B cell (primary cell): ENCODE measurements at regions not wholly inside any gene's neighbourhood (a gene's known extent, or its start where the extent isn't known, plus 50 kb on each side); places are given as distances from the start of the nearest gene placed in this dataset.

Experiments
- ATAC-seq: fragments of 200-7000 bp; cut with Tn5 transposase; one replicate; pipeline ENCODE4 v1.10.0; 2021; ENCODE audit warnings: low read depth, mild to moderate bottlenecking, moderate number of reproducible peaks, moderate library complexity
- CTCF ChIA-PET: fragments of 350-600 bp; sonication (Branson Sonifier 250); formaldehyde crosslinking; loops from one replicate; lab custom pipeline; 2021; ENCODE audit warnings: antibody characterized with exemption, inconsistent platforms; lab: Charles Lee
- POLR2A ChIA-PET: fragments of 350-600 bp; sonication (Branson Sonifier 250); formaldehyde crosslinking; loops from one replicate; lab custom pipeline; 2021; ENCODE audit warnings: antibody characterized with exemption; lab: Charles Lee
- DNase-seq: peaks from one replicate; pipeline ENCODE4 v3.0.0; 2013
- H2AFZ ChIP-seq: 2 replicates; pipeline ENCODE4 v1.6.1; 2012; ENCODE audit warnings: mild to moderate bottlenecking, low read depth, low read length; ENCODE audit not compliant: insufficient read depth, poor library complexity, severe bottlenecking
- H3K27ac ChIP-seq, 2 donors: 1 replicate in 1 of 2; 2 replicates in 1 of 2; pipeline ENCODE4 v1.5.1; 2012 to 2013; ENCODE audit warnings: low read length in 2 of 2, mild to moderate bottlenecking in 2 of 2, moderate library complexity in 1 of 2
- H3K27me3 ChIP-seq, 4 experiments: fragments of 200-600 bp in 1 of 4; sonication (generic) in 1 of 4; replicated peaks in 1 of 4; 1 replicate in 2 of 4; 2 replicates in 2 of 4; pipeline versions ENCODE4 v1.6.1 to v1.7.0; 2013 to 2016; ENCODE audit warnings: low read length in 3 of 4, mild to moderate bottlenecking in 2 of 4, mixed read lengths in 1 of 4, moderate library complexity in 1 of 4; ENCODE audit not compliant: insufficient read depth in 4 of 4, control insufficient read depth in 3 of 4; ENCODE audit errors: control extremely low read depth in 1 of 4
- H3K36me3 ChIP-seq, 2 experiments: replicated peaks in 1 of 2; 1 replicate in 1 of 2; 2 replicates in 1 of 2; pipeline versions ENCODE4 v1.6.1 to v1.7.1; 2013; ENCODE audit warnings: low read length in 1 of 2; ENCODE audit not compliant: insufficient read depth in 2 of 2, control insufficient read depth in 1 of 2; ENCODE audit errors: control extremely low read depth in 1 of 2, extremely low read depth in 1 of 2
- H3K4me1 ChIP-seq, 2 donors: fragments of 200-600 bp in 1 of 2; sonication (generic) in 1 of 2; 1 replicate in 1 of 2; 2 replicates in 1 of 2; pipeline versions ENCODE4 v1.5.1 to v1.6.1; 2013 to 2017; ENCODE audit warnings: low read length in 2 of 2; ENCODE audit not compliant: control insufficient read depth in 2 of 2, insufficient read depth in 2 of 2
- H3K4me2 ChIP-seq: replicated peaks from 2 replicates; pipeline ENCODE3; 2012; ENCODE audit warnings: mild to moderate bottlenecking, low read depth, low read length; ENCODE audit not compliant: poor library complexity, severe bottlenecking
- H3K4me3 ChIP-seq, 5 experiments: fragments of 200-600 bp in 1 of 5; sonication (generic) in 1 of 5; 1 replicate in 3 of 5; 2 replicates in 2 of 5; pipeline versions ENCODE4 v1.5.1 to v1.7.0; 2011 to 2016; ENCODE audit warnings: low read length in 4 of 5, mild to moderate bottlenecking in 4 of 5, low read depth in 2 of 5, control low read depth in 1 of 5, moderate library complexity in 1 of 5; ENCODE audit not compliant: insufficient read depth in 1 of 5; ENCODE audit errors: control extremely low read depth in 1 of 5, extremely low read depth in 1 of 5
- H3K79me2 ChIP-seq: fragments of 200-600 bp; sonication (generic); one replicate; pipeline ENCODE4 v1.6.0; 2016; ENCODE audit warnings: low read length; ENCODE audit not compliant: control insufficient read depth, insufficient read depth
- H3K9ac ChIP-seq: fragments of 200-600 bp; sonication (generic); 2 replicates; pipeline ENCODE4 v1.6.1; 2017; ENCODE audit warnings: mild to moderate bottlenecking, low read length, moderate library complexity
- H3K9me3 ChIP-seq, 3 donors: one replicate each; pipeline versions ENCODE4 v1.6.1 to v1.7.1; 2013; ENCODE audit warnings: low read length in 2 of 3; ENCODE audit not compliant: control insufficient read depth in 2 of 3, insufficient read depth in 1 of 3; ENCODE audit errors: control extremely low read depth in 1 of 3
- H4K20me1 ChIP-seq: 2 replicates; pipeline ENCODE4 v1.6.0; 2012; ENCODE audit warnings: mild to moderate bottlenecking, low read length; ENCODE audit not compliant: insufficient read depth, control insufficient read depth, poor library complexity, severe bottlenecking
- H3K27ac Mint-ChIP-seq: one replicate; pipeline ENCODE4 v1.8.0; 2021; ENCODE audit warnings: mixed read lengths
- H3K27me3 Mint-ChIP-seq: one replicate; pipeline ENCODE4 v1.8.0; 2021; ENCODE audit warnings: mixed read lengths
- H3K4me1 Mint-ChIP-seq: one replicate; pipeline ENCODE4 v1.8.0; 2021; ENCODE audit warnings: mixed read lengths
- H3K4me3 Mint-ChIP-seq: one replicate; pipeline ENCODE4 v1.8.0; 2021; ENCODE audit warnings: mixed read lengths
- H3K9me3 Mint-ChIP-seq: one replicate; pipeline ENCODE4 v1.8.0; 2022; ENCODE audit warnings: mixed read lengths; ENCODE audit not compliant: insufficient read depth
- EZH2 ChIP-seq: IDR thresholded peaks from 2 replicates; pipeline ENCODE4 v1.6.1; 2012; ENCODE audit warnings: borderline replicate concordance, low read depth, mild to moderate bottlenecking, moderate library complexity, low read length; ENCODE audit not compliant: insufficient read depth, poor library complexity, severe bottlenecking
- WGBS: methylation state at CpG from one replicate; pipeline ENCODE4 v1.1.5; 2013; ENCODE audit warnings: missing lambda C conversion rate; ENCODE audit not compliant: insufficient coverage; 5-methylcytosine and 5-hydroxymethylcytosine counted together
- intact Hi-C: fragments of 100-400 bp; cut with micrococcal nuclease; formaldehyde crosslinking; loops from one replicate; pipeline ENCODE4 v1.10.0; 2022
- TF ChIP-seq, protein P1 (sequence below): fragments of 200-600 bp; IDR thresholded peaks from one replicate; pipeline ENCODE4 v1.8.0; 2022; ENCODE audit warnings: antibody characterized with exemption, mild to moderate bottlenecking

DNA sequence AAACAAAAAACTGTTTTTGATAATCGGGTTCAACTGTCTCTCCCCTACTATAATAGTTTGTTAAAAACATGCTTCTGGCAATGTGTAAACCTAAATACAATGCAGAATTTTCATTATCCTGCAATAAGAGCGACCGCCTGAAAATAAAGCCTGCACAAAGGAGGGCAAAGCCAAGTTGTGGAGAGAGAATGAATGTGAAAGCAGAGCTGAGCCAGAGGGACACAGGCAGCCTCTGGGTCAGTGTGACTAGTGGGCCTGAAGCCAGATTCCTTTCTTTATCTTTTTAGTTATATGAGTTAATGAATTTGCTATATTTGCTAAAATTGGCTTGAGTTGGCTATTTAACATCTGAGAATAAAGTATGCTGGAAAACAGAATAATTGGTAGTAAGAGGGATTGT, 615.2 kb downstream of the PLA2G4A start:
- no peaks in the 10 kb centered on the region for H3K4me1 Mint-ChIP-seq
- no CpG with 5 or more reads among the region's 3 CpGs for WGBS

DNA sequence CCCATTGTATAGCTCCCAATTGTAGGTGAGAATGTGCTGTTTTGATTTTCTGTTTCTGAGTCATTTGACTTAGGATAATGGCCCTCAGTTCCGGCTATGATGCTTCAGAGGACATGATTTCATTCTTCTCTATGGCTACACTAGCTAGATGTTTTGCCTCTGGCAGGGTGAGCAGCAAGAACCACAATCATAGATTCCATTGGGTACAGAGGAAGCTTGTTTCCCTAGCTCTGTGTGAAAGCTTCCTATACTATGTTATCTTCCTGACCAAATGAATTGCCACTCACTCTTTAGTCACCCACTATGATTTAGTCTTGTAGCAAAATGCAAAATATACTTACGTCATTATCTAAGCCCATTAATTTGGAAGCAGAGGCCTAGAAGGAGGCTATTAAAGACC, 616.3 kb downstream of the PLA2G4A start:
- Histone ChIP-seq H3K9ac (no peak overlapping the region), H3K9me3 (no peaks in the 10 kb centered on the region), H2AFZ (no peak overlapping the region), H3K27ac (no peak overlapping the region), H4K20me1 (no peaks in the 10 kb centered on the region), H3K79me2 (no peaks in the 10 kb centered on the region), H3K4me1 (no peaks in the 10 kb centered on the region), H3K36me3 (no peaks in the 10 kb centered on the region), H3K27me3 (no peaks in the 10 kb centered on the region), H3K4me2 (no peak overlapping the region), H3K4me3 (no peak overlapping the region)
- WGBS, result no CpG with 5 or more reads among the region's 2 CpGs
- Mint-ChIP-seq H3K4me1 (no peaks in the 10 kb centered on the region), H3K9me3 (no peaks in the 10 kb centered on the region), H3K27me3 (no peaks in the 10 kb centered on the region), H3K27ac (no peak overlapping the region), H3K4me3 (no peak overlapping the region)
- ATAC-seq (no peak), DNase-seq (no peak)
- intact Hi-C loops, result no loop called here
- POLR2A ChIA-PET, result no interaction called here
- TF ChIP-seq, protein P1, sequence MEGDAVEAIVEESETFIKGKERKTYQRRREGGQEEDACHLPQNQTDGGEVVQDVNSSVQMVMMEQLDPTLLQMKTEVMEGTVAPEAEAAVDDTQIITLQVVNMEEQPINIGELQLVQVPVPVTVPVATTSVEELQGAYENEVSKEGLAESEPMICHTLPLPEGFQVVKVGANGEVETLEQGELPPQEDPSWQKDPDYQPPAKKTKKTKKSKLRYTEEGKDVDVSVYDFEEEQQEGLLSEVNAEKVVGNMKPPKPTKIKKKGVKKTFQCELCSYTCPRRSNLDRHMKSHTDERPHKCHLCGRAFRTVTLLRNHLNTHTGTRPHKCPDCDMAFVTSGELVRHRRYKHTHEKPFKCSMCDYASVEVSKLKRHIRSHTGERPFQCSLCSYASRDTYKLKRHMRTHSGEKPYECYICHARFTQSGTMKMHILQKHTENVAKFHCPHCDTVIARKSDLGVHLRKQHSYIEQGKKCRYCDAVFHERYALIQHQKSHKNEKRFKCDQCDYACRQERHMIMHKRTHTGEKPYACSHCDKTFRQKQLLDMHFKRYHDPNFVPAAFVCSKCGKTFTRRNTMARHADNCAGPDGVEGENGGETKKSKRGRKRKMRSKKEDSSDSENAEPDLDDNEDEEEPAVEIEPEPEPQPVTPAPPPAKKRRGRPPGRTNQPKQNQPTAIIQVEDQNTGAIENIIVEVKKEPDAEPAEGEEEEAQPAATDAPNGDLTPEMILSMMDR, result no peak
- no peak for TF ChIP-seq EZH2
- CTCF ChIA-PET, result no interaction called here

More for the DNA sequence above, 615.2 kb downstream of the PLA2G4A start:
- CTCF ChIA-PET, result no interaction called here
- no peak for DNase-seq
- H3K27ac ChIP-seq, result no peak overlapping the region
- no peak overlapping the region for H3K4me2 ChIP-seq
- H3K4me1 ChIP-seq, result no peaks in the 10 kb centered on the region
- Mint-ChIP-seq H3K27ac (no peak overlapping the region), H3K9me3 (no peaks in the 10 kb centered on the region), H3K27me3 (no peaks in the 10 kb centered on the region), H3K4me3 (no peak overlapping the region)
- ATAC-seq, result no peak
- H3K9ac ChIP-seq, result no peak overlapping the region
- no peaks in the 10 kb centered on the region for H3K79me2 ChIP-seq
- POLR2A ChIA-PET, result no interaction called here
- no peak for TF ChIP-seq EZH2
- TF ChIP-seq, protein P1, result no peak
- intact Hi-C loops, result no loop called here
- H3K27me3 ChIP-seq, result no peaks in the 10 kb centered on the region
- H4K20me1 ChIP-seq, result no peaks in the 10 kb centered on the region
- H3K9me3 ChIP-seq, result no peaks in the 10 kb centered on the region
- no peak overlapping the region for H3K4me3 ChIP-seq
- no peak overlapping the region for H2AFZ ChIP-seq
- no peaks in the 10 kb centered on the region for H3K36me3 ChIP-seq
